Esophagus muscularis mucosa (tissue), 4 donors: ENCODE measurements at regions not wholly inside any gene's neighbourhood (a gene's known extent, or its start where the extent isn't known, plus 50 kb on each side); places are given as distances from the start of the nearest gene placed in this dataset.

Source experiments
- DNase-seq: peaks from one replicate; pipeline ENCODE4 v3.0.0-alpha.2; 2017; ENCODE audit errors: extremely low spot score
- H3K27ac ChIP-seq, 4 donors: fragments of 200-600 bp; sonication (generic); replicated peaks in 1 of 4; 1 replicate in 3 of 4; 2 replicates in 1 of 4; pipeline ENCODE4 v1.5.1; 2016 to 2019; ENCODE audit warnings: mild to moderate bottlenecking in 1 of 4
- H3K27me3 ChIP-seq, 4 donors: fragments of 200-600 bp; sonication (generic); one replicate each; pipeline versions ENCODE4 v1.5.1 to v1.6.0; 2016 to 2019
- H3K36me3 ChIP-seq, 4 donors: fragments of 200-600 bp; sonication (generic); one replicate each; pipeline ENCODE4 v1.5.1; 2016 to 2019
- H3K4me1 ChIP-seq, 4 donors: fragments of 200-600 bp; sonication (generic); one replicate each; pipeline ENCODE4 v1.5.1; 2016 to 2019
- H3K4me3 ChIP-seq, 4 donors: fragments of 200-600 bp; sonication (generic); 1 replicate in 2 of 4; 2 replicates in 2 of 4; pipeline ENCODE4 v1.5.1; 2016 to 2019; ENCODE audit warnings: mild to moderate bottlenecking in 4 of 4, moderate library complexity in 1 of 4
- H3K9me3 ChIP-seq, 4 donors: fragments of 200-600 bp; sonication (generic); 1 replicate in 3 of 4; 2 replicates in 1 of 4; pipeline ENCODE4 v1.5.1; 2016 to 2019
- CTCF ChIP-seq, 3 experiments: fragments of 200-600 bp in 2 of 3; fragments of 450-650 bp in 1 of 3; sonication (generic) in 2 of 3; IDR thresholded peaks; one replicate each; pipeline ENCODE4 v1.5.1; 2017 to 2019; ENCODE audit warnings: antibody characterized with exemption in 3 of 3, mild to moderate bottlenecking in 2 of 3, moderate library complexity in 1 of 3
- EP300 ChIP-seq: sonication (generic); formaldehyde crosslinking; IDR thresholded peaks from one replicate; pipeline ENCODE4 v1.6.1; 2017; ENCODE audit warnings: antibody characterized with exemption
- POLR2A ChIP-seq: fragments of 450-650 bp; IDR thresholded peaks from one replicate; pipeline ENCODE4 v1.6.1; 2017; ENCODE audit warnings: antibody characterized with exemption, moderate library complexity, mild to moderate bottlenecking, low read depth
- POLR2AphosphoS5 ChIP-seq, 2 donors: sonication (generic); formaldehyde crosslinking; IDR thresholded peaks; one replicate each; pipeline ENCODE4 v1.6.1; 2017; ENCODE audit warnings: antibody characterized with exemption in 2 of 2
- WGBS: methylation state at CpG from one replicate; pipeline ENCODE4 v1.1.5; 2018; 5-methylcytosine and 5-hydroxymethylcytosine counted together
- intact Hi-C: fragments of 100-400 bp; cut with DNase I; formaldehyde crosslinking; loops from one replicate; pipeline ENCODE4 v1.15.1; 2023

DNA sequence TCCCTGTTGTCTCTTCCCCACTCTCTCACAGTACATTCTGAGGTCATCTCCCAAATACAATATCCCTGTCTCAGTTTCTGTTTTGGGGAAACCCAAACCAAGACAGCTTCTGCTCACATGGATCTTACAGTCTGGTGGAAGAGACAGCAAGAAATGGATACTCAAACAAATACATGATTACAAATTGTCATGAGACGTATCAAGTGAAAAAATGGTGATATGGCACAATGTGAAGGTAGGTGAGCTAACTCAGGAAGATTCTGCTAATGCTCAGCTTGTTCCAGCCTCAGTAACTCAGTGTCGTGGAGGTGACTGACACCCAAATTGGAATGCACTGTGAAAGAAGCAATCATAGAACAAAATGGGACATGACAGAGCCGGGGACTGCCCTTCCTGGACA lies 68.3 kb downstream of the CHST1 start:
- TF ChIP-seq EP300 (no peak), POLR2A (no peak), POLR2AphosphoS5 (IDR thresholded peaks at IDR 0.05) (no peak), CTCF (IDR thresholded peaks at IDR 0.05) (no peak)
- WGBS: 66% methylated on average over 3 of the region's 3 CpGs
- H3K27me3 ChIP-seq: peaks cover 0 to 81% (median 0%) of the 10 kb centered on the region in 4 donors

GRCh38 chr11:45596571-45596970 lies 68.9 kb downstream of the CHST1 start:
- no peak for DNase-seq

More for the DNA sequence above, 68.3 kb downstream of the CHST1 start:
- H3K4me3 ChIP-seq: no peak overlapping the region
- intact Hi-C loops: no loop called here
- peaks cover 0 to 9% (median 0%) of the 10 kb centered on the region in 4 donors for H3K9me3 ChIP-seq
- DNase-seq: no peak
- H3K4me1 ChIP-seq: no peaks in the 10 kb centered on the region
- H3K36me3 ChIP-seq: no peaks in the 10 kb centered on the region
- H3K27ac ChIP-seq: no peak overlapping the region

GRCh38 chr11:45593992-45594391 lies 71.4 kb downstream of the CHST1 start:
- peaks cover 0 to 55% (median 0%) of the 10 kb centered on the region in 4 donors for H3K27me3 ChIP-seq
- no peaks in the 10 kb centered on the region for H3K36me3 ChIP-seq
- TF ChIP-seq POLR2A (no peak), POLR2AphosphoS5 (IDR thresholded peaks at IDR 0.05) (no peak), EP300 (no peak), CTCF (IDR thresholded peaks at IDR 0.05) (no peak)
- DNase-seq: no peak
- intact Hi-C loops: no loop called here
- H3K4me3 ChIP-seq: no peak overlapping the region
- 89% methylated on average over 4 of the region's 4 CpGs for WGBS
- no peaks in the 10 kb centered on the region for H3K9me3 ChIP-seq
- H3K27ac ChIP-seq: no peak overlapping the region
- H3K4me1 ChIP-seq: no peaks in the 10 kb centered on the region

More at GRCh38 chr11:45596571-45596970, 68.9 kb downstream of the CHST1 start:
- intact Hi-C loops: no loop called here
- TF ChIP-seq EP300: no peak
- TF ChIP-seq POLR2AphosphoS5 (IDR thresholded peaks at IDR 0.05): no peak
- no peak for TF ChIP-seq POLR2A
- TF ChIP-seq CTCF (IDR thresholded peaks at IDR 0.05): no peak
- Histone ChIP-seq H3K27ac (no peak overlapping the region), H3K27me3 (peaks cover 0 to 77% (median 0%) of the 10 kb centered on the region in 4 donors), H3K36me3 (no peaks in the 10 kb centered on the region), H3K4me1 (no peaks in the 10 kb centered on the region), H3K4me3 (no peak overlapping the region), H3K9me3 (peaks cover 0 to 5% (median 0%) of the 10 kb centered on the region in 4 donors)
- WGBS: 70% methylated on average over 6 of the region's 6 CpGs

DNA sequence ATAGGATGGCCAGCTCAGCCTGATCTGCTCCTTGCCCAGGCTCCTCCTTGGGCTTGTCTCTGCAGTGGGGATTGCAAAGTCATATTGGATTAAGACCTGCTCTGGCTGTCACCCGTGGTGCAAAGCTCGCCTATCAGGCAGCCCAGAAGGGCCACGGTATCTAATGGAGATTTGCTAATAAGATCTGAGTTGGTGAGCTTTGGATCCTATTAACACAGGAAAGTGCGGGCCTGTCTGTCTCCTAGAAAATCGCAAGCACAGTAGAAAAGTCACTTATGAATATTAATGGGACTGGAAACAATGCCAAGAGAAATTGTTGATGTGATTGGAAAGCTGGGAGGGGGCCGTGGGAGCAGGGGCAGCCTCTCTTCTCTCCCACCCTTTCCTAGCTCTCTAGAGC lies 72.8 kb downstream of the CHST1 start:
- TF ChIP-seq POLR2AphosphoS5 (IDR thresholded peaks at IDR 0.05) (no peak), CTCF (IDR thresholded peaks at IDR 0.05) (no peak), POLR2A (no peak), EP300 (no peak)
- intact Hi-C loops: no loop called here
- H3K9me3 ChIP-seq: no peaks in the 10 kb centered on the region
- 71% methylated on average over 6 of the region's 6 CpGs for WGBS
- DNase-seq: no peak
- no peaks in the 10 kb centered on the region for H3K36me3 ChIP-seq
- no peaks in the 10 kb centered on the region for H3K4me1 ChIP-seq
- peaks cover 0 to 46% (median 0%) of the 10 kb centered on the region in 4 donors for H3K27me3 ChIP-seq
- no peak overlapping the region for H3K27ac ChIP-seq
- H3K4me3 ChIP-seq: no peak overlapping the region

DNA sequence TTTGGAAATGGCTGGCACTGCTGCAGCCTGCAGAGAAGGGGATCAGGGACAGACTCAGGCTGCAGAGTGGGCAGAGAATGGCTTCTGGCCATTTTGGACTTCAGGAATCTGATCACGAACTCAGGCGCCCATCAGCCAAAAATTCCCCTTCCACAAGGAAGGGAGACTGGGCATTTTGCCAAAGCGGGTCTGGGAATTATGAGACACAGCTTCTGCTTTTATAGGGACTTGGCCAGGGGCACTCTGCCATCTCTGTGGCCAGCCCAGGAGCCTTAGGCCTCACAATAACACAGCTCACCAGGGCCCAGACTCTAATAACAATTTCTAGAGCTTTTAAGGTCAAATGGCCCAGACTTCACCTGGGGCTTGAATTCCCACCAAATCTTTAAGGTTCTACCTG lies 74.7 kb downstream of the CHST1 start:
- H3K4me3 ChIP-seq: no peak overlapping the region
- H3K27me3 ChIP-seq: peaks cover 0 to 29% (median 0%) of the 10 kb centered on the region in 4 donors
- no peak overlapping the region for H3K27ac ChIP-seq
- intact Hi-C loops: no loop called here
- 75% methylated on average over 3 of the region's 3 CpGs for WGBS
- no peaks in the 10 kb centered on the region for H3K36me3 ChIP-seq
- TF ChIP-seq CTCF (IDR thresholded peaks at IDR 0.05) (no peak), POLR2A (no peak), EP300 (no peak), POLR2AphosphoS5 (IDR thresholded peaks at IDR 0.05) (no peak)
- H3K9me3 ChIP-seq: no peaks in the 10 kb centered on the region
- no peak for DNase-seq
- no peaks in the 10 kb centered on the region for H3K4me1 ChIP-seq
